Dedifferentiated amniotic fluid mesenchymal stem cell (primary cell): ENCODE measurements at regions not wholly inside any gene's neighbourhood (a gene's known extent, or its start where the extent isn't known, plus 50 kb on each side); places are given as distances from the start of the nearest gene placed in this dataset.

Experiments used
- DNase-seq: peaks from one replicate; pipeline ENCODE4 v3.0.0-alpha.2; 2016; ENCODE audit errors: extremely low spot score

DNA sequence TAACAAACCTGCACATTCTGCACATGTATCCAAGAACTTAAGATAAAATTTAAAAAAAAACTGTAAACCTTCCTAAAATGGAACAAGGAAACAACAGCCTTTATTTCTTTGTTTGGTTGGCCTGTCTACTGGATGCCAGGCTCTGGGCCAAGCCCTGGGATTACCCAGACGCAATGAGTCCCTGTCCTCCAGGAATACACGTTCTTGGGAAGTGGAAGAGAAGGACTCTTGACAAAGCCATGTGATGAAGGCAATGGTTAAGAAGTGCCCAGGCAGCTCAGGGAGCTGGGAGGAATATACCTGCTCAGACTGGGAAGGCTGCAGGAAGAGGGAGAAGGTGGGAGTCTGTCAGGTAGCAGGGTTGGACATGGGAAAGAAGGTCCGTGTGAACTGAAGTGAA, 115.4 kb downstream of the AXIN2 start:
- no peak for DNase-seq

GRCh38 chr17:65444049-65444448, 117.4 kb downstream of the AXIN2 start:
- no peak for DNase-seq

DNA sequence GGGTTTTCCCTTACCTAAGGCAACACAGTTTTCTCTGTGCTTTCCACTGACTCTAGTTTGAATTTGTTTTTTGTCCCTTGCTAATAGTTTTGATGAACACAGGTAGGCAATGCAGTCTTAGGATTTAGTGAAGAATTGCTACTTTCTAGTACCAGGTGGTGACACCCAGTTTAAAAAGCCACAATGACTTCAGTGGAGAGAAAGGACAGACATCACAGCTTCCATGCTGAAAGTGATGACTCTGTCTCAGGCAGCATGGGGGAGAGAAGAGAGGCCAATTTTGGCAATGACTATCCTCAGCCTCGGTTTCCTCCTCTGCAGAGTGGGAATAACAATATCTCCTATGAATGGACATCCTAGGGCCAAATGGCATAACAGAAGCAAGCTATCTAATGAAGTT, 118.8 kb downstream of the AXIN2 start:
- DNase-seq: no peak

GRCh38 chr17:65442250-65442649, 119.2 kb downstream of the AXIN2 start:
- no peak for DNase-seq

DNA sequence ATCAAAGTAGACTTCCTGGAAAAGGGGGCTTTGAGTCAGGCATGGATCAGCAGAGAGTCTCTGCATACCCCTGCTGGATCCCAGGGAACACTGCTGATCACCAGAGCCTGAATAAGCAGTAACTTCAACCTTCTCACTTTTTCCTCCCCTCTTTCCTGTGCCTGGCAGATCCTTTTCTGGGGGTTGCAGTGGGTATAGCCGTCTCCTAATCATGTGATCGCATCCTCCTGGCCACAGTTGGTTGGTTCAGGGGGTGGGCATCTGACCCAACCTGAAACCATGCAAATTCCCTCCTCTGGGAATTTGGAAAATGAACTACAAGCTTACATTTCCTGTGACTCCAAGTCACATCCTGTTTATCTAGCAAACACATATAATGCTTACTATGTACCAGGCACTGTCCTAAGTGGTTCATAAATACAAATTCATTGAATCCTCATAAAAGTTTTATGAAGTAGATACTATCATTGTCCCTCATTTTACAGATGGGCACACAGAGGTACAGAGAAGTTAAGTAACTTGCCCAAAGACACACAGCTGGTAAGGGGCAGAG, 120.3 kb downstream of the AXIN2 start:
- DNase-seq: no peak

DNA sequence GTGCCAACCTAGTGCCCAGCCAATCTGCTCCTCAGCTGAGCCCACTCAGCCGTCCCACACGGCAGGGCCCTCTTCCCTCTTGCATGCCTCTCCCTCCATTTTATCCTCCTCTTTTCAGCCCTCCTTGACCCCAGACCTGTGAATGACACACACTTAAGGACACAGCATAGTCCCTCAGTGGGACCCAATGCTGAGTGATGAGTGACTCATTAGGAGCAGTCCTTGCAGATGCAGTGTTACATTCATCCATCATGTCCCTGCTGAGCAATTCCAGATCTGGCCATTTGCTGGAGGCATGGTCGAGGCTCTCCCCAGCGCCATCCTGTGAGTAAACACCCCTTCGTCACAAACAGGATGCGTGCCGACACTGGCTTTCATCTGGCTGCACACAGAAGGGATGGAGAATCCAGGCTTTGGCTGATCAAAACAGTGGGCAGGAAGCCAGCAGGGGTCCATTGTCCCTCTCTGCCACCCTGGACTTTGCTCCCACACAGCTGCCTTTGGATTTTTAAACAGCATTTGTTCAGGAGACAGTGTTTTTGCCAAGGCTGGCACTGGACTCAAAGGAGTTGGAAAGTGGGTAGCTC, 122.6 kb downstream of the AXIN2 start:
- DNase-seq: no peak

GRCh38 chr17:65438173-65438572, 123.3 kb downstream of the AXIN2 start:
- DNase-seq: no peak

- DNase-seq: no peak
Measured at GRCh38 chr17:65436871-65437270, 124.6 kb downstream of the AXIN2 start.

GRCh38 chr17:65434878-65435277, 126.6 kb downstream of the AXIN2 start:
- no peak for DNase-seq

DNA sequence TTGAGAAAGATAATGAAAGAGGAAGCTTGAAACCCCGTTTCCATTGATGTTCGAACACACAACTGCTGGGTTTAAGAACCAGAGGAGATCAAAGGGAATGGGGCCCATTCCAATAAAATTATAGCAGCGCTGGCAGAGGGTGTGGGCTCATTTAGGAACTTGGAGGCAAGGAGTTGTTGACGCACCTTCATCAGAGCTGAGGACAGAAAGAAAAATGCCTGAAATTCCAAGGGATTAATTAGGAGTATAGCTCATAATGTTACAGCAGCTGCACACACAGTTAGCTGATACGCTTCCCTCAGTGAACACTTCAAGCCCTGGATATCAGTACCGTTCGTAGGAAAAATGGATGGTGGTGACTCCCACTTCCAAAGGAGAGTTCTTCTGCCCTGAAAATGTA, 127.2 kb downstream of the AXIN2 start:
- no peak for DNase-seq

- DNase-seq: no peak
Measured at GRCh38 chr17:65433592-65433991, 127.9 kb downstream of the AXIN2 start.

GRCh38 chr17:65433157-65433556, 128.3 kb downstream of the AXIN2 start:
- no peak for DNase-seq

- no peak for DNase-seq
Measured at GRCh38 chr17:65431116-65431515, 130.3 kb downstream of the AXIN2 start.

- DNase-seq: no peak
Measured at GRCh38 chr17:65430209-65430833, 131.1 kb downstream of the AXIN2 start.

DNA sequence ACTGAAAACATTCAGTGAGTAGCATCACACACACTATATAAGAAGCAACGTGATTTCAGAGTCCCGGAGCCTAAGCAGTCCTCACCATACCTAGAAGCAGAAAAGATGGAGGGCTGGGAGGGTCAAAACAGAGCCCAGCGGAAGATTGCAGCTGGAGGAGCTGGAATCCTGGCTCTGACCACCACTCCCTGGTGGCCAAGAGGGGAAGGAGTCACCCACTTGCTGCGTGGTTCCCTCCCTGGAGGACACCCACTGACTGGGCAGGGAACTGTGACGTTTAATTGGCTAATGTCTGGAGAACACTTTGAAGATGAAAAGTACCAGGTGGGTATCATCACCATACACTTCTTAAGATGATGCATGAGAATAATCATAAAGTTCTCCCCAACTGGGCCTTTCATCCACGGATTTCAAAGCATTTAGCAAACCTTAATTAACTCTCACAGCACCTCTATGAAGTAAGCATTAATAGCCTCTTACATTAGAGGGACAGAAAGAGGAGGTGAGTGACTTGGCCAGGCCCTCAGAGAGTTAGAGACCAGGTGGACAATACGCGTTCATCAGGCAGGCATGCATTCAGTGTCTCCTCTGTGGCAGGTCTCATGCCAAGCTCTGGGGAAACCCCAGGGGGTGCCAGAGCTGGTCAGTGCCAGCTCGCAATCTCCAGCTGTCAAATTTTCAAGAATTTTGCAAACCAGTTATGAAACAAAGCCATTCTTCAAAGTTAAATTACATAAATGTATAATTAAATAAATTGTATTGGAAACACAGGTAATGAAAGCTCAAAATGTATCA, 137.9 kb downstream of the AXIN2 start:
- no peak for DNase-seq

DNA sequence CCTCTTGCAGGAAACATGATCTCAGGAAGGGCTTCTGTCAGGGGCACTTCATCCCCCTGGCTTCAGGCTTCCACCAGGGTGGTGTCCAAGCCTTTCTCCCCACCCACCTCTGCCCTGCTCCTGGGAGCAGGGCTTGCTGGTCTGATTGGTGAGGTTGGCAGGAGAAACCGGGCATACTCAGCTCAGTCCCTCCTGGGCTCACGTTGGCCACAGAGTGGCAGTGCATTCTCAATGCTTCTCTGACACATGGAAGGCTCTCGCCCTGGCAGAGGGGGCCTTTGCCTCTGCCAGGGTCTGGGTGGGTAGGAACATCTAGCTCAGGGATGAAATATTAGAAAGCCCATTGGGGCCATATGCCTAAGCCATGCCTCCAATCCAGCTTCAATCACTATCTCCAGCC, 142.8 kb downstream of the AXIN2 start:
- no peak for DNase-seq

DNA sequence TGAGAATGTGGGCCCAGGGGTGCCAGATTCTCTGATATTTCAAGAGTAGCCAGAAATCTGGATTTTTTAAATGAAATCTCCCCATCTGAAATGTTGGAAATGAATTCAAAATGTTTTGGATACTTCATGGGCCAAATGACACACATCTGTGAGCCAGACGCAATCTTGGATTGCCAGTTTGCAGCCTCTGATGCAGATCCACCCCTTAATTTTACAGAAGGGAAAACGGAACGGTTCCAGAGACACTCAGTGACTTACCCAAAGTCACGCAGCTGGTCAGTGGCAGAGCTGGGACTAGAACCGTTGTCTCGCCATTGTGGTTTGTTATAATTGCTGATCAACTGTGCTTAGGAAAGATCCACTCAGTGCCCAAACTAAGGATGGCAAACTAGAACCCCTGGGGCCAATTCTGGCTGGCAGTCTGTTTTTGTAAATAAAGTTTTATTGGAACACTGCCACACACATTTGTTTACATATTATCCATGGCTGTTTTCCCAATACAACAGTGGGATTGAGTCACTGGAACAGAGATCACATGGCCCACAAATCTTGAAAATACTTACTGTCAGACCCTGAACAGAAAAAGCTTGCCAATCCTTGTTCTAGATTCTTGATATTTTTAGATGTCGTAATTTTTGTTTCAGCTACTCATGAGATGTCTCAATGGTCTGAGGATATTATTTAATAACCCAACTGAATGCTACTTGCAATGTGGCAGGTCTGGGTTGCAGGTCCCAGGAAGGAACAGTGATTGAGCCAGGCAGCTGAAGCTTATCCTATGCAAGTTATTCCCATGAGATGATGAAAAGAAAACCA, 143.8 kb downstream of the AXIN2 start:
- DNase-seq: no peak

DNA sequence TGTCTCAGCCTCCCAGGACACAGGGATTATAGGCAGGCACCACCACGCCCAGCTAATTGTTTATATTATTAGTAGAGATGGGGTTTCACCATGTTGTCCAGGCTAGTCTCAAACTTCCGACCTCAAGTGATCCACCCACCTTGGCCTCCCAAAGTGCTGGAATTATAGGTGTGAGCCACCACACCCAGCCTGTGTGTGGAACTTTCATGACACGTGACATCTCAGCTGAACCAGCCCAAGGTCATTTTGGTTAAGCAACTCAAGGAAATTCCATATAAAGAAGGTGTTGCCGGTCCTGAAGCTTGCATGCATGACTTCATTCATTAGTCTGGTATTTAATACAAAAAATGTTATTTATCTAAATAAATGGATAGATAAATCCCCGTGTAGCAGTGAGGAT, 145.5 kb downstream of the AXIN2 start:
- DNase-seq: no peak

GRCh38 chr17:65413390-65413789, 148.1 kb downstream of the AXIN2 start:
- DNase-seq: no peak

DNA sequence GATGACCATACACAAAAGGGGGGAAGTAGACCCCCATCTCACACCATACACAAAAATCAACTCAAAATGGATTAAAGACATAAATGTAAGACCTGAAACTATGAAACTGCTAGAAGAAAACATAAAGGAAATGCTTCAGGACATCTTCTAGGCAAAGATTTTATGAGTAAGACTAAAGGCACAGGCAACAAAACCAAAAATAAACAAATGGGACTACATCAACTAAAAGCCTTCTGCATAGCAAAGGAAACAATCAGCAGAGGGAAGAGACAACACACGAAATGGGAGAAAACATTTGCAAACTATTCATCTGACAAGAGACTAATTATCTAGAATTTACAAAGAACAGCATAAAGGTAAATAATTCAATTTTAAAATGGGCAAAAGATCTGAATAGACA, 152.1 kb downstream of the AXIN2 start:
- DNase-seq: peak; percentile 16

- no peak for DNase-seq
Measured at GRCh38 chr17:65408050-65408449, 153.4 kb downstream of the AXIN2 start.

DNA sequence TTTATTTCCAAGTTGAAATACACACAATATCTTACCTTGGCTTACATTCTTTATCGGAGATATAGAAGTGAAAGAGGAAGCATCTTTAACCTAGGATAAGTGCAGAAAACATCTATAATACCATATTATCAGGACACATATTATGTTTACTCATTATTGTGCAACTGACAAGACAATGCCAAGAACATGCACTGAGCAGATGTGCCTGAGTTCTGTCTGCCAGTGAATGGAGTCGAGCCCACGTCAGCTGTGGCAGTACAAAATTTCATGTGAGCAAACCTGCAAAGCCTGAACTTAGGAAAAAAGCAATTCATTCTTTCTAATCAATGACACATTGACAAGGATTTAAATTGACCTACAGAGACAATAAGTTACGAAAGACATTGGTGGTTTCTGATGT, 154.4 kb downstream of the AXIN2 start:
- DNase-seq: no peak
